ENCODE measurements at regions not wholly inside any gene's neighbourhood (a gene's known extent, or its start where the extent isn't known, plus 50 kb on each side); places are given as distances from the start of the nearest gene placed in this dataset.

- TF ChIP-seq EZH2 (IDR thresholded peaks at IDR 0.05) = no peak
- no peak for TF ChIP-seq POLR2AphosphoS5 (IDR thresholded peaks at IDR 0.05; ENCODE audit: borderline replicate concordance, low read depth, low read length)
- no peak for TF ChIP-seq FOXP2 (optimal IDR thresholded peaks at IDR 0.05; ENCODE audit: control extremely low read depth, extremely low read length, insufficient read depth)
These were observed 150.0 kb upstream of the RBFOX1 start for GRCh38 chr16:7182510-7183109.

Data from SK-N-MC (cell line).